NCI-H748 (cell line): ENCODE measurements at regions not wholly inside any gene's neighbourhood (a gene's known extent, or its start where the extent isn't known, plus 50 kb on each side); places are given as distances from the start of the nearest gene placed in this dataset.
A peak's percentile ranks its signal among the peaks of the same experiment; 100 is the strongest.

Source experiments
- DNase-seq: peaks from one replicate; lab custom pipeline; 2025; ENCODE audit not compliant: unreplicated experiment; lab: John Stamatoyannopoulos, UW

DNA sequence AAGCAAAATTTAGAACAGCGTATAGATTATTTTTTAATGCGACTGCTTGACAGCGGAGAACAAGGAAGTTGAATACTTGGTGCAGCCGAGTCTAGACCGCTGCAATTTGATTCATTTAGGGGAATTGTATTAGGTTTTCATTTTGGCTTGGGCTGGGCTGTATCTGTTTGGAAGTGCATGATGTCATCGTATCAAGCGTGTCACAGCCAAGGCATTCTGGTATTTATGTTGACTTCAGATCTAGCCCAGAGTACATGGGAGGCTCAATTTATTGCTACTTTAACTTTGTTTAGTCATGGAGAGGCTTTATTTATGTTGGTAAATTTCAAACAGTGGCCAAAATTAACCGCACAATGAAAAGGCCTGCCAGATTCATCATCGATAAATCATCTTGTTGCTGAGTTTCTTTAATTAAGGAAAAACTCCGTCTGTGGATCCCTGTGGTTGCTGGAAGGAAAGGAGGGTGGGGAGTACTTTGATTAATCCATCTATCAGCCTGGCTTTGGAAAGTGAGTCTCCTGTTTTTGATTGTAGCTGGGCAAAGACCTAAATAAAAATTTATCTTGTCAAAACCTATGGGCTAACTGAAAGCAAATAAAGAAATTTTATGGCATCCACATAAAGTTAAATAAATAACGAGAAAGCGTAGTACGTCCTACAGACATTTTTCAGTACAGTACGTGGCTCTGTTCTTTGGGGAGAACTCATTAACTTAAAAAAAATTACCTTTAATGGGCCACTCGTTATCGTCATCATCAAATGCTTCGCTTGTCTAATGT, 230.4 kb upstream of the SPRED2 start:
- DNase-seq, result no peak

DNA sequence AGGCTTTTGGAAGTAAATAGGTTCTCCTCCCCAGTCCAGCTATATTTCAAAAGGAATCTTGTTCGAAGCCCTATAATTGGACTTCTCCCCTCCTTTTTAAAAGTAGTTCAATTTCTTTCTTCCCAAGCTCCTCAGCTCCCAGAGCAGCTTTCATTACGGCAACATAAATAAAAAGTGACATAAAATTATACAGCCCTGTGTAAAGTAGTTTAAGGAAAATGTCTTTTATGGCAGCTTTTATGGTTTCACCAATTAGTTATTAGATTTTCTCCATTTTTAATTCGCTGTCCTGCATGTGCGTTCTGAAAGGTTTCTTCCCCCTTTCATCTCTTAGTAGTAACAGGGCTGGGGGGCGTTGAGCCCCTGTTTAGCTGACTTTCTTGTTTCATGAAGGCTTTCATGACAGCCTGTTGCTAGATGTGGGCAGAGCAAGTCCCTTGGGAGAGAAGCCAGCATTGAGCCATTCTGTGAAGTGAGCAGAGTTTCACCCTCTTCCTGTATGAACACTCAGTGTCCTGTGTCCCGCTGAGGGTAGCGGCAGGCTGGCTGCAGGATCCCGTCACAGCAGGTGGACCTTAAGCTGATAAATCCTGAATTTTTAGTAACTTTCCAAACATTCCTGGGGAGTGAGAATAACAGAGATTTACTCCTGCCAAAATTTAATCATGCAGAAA, 229.7 kb upstream of the SPRED2 start:
- no peak for DNase-seq

DNA sequence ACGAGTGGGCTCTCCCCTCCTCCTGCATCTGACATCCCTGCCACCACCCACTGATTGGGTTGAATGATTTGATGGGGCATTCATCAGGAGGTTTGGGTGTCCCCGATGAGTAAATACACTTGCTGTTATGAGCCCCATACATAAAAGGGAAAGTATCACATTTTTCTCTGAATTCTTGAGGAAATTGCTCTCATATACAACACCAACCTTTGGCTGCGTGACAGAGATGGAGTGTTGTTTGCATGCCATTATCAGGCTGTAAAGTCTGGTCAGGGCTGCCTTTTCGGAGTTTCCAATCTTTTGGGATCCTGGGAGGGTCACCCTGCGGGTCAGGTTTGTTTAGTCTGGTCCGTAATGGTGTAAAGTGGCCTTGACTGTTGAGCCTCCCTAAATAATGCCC, 227.9 kb upstream of the SPRED2 start:
- no peak for DNase-seq

DNA sequence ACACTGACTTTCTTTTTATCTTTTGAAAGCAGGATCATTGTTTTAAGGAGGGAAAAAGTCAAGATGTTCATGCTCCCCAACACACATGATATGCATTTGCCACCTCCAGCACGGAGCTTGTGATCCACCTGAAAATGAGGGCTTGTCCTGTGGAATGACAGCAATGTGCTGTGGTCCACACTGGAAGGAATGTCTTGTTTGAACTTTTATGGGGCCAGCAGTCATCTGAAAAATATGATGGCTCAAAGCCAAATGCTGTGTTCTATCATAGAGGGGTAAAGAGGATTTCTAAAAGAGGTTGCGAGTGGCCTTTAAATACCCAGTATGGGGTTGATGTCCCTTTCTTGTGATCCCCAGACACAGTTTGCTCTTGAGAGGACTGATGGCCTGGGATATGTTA, 226.5 kb upstream of the SPRED2 start:
- DNase-seq, result no peak

DNA sequence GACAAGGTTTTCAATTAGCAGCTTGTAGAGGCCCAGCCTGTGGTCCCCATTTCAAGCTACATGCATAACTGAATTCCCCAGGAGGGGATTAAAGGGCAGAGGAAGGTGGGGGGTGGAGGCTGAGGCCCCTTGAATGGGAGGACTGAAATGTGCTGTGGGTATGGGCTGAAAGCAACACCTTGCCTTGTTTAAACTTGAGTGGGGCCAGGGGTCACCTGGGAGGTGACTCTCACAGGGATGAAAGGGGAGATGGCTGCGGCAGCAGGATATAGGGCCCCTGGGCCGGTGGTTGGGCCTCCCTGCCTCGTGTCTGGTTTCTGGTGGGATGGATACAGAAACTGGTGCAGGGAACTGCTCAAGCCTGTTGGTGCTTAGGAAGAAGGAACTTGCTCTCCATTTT, 225.9 kb upstream of the SPRED2 start:
- DNase-seq, result no peak

DNA sequence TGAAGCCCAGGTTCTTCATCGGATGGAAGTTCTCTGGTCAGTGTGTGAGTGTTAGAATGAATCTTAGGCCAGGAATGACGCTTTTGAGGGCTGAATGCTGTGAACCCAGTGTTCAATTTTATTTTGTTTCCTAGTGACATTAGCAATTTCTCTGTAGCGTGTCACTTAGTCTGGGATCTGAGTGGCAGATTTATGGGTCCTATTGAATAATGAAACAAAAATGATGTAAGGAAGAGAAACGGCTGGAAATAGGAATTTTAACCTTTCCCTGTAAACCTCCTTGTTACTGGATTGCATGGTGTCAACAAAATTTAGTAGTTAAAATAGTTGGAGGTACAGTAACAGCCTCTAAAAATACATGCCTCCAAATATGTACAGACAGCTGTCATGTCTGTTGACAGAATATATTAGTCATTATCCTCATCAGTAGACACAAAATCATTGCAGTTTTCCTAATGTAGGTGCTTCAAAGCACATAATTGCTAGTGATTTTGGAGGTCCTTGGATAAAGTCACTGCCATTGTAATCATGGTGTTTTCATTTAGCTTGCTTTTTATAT, 223.8 kb upstream of the SPRED2 start:
- DNase-seq, result peak; percentile 24

DNA sequence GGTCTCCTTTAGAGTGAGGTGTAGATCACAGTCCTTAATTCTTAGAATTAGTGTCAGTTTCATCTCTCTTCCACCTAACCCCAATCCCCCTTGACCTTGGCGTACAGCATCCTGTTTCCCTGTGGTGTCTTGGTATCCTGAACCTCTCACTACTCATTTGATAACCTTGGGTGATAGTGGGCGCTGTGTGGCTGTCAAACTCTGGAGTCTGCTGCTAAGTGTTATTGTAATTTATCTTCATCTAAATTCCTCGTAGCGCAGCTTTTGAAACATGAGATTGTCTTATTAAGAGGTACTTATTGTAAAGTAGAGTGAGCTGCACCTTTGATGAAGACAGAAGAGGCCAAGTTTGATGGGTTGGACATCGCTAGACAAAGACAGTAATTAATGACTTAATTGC, 222.6 kb upstream of the SPRED2 start:
- peak; percentile 53 for DNase-seq

DNA sequence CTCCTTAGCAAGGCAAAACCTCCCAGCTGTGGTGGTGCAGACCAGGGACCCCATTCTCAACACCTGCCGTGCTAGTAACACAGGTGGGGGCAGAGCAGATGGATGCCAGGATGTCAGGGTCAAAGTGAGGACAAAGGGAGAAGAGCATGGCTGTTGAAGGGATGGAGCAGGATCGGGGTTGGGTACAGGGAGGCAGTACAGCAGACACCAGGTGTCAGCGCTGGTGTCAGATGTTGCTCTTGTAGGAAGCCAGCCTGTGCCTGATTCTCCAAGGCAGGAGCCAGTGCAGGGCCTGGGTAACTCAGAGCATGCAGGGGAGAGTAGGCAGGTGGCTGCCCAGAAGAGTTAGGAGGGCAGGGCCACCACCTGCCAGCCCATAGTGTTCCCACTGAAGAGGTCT, 222.1 kb upstream of the SPRED2 start:
- peak; percentile 25 for DNase-seq

DNA sequence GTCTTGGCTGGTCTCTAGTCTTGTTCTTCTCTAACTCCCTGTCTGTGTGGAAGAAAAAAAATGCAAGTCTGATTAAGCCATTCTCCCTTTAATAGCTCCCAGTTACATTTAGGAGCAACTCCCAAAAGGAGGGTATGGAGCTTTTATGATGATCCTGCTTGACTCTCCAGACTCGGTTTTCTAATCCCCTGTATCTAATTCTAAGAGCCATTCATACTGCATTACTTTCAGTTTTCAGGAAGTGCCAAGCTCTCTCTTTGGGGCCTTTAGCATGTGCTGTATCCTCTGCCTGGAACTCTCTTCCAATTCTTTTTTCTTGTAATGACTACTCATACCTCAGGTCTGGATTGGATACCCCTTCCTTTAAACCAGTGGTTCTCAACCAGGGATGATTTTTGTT, 219.7 kb upstream of the SPRED2 start:
- DNase-seq, result no peak

DNA sequence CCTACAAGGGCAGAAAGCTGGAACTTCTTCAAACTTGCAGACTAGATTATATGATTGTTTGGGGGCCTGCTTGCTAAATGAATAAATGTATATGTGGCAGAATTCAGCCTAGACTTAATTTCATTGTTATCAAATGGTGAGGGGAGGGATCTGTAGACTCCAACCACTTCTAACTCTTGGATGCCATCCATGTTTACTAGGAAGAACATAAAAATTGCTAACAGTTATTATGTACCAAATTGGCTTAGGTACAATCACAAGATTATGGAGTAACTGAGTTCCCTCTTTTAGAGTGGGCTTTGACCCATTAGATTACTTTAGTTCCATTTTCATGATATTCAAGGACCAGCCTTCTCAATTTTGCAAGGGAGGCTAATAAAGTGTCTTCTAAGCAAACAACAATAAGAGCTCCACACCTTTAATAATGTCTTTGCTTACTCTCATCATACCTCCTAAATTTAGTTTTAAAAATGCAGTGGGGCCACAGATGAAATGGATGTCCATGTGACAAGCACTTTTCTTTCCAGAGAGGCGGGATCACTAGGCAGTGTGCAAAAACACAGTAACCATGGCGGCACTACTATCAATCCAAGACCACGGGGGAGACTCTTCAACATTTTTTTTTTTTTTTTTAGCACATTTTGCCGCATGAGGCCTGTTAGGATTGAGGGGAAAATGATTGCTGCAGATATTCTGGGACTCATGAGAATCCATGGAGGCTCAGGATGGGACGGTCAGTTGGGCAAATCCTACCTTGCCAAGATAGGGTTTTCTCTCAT, 217.6 kb upstream of the SPRED2 start:
- DNase-seq, result peak; percentile 4

DNA sequence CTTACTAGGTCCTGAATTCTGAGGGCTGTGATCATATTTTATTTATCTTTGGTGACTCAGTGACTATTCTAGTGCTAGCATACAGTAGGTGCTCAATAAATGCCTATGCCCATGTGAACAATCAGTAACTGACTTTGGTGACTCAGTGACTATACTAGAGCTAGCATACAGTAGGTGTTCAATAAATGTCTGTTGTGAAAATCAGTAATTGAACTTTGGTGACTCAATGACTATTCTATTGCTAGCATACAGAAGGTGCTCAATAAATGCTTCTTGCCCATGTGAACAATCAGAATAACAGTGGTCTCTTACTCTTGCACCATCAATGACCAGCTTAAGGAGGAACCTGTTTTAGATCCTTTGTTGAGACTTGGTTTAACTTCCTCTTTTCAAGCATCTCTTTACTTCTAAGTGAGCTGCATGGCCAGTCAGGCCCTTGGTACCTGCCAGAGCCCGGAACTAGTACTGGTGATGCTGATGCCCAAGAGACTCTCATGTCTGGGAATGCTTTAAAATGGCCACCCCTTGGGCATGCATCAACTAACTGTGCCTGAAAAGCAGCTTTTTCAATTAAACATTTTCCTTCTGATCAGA, 214.9 kb upstream of the SPRED2 start:
- DNase-seq, result no peak

DNA sequence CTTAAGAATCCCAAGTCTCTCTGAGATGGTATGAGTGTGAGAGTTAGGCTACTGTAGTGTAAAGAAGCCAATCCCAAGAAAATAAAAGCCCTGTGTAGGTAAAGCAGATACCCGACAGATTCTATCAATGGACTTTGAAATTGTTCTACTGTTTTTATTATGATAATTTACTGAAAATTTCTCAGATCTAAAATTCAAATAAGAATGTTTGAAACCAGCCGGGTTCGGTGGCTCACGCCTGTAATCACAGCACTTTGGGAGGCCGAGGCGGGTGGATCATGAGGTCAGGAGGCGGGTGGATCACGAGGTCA, 208.3 kb upstream of the SPRED2 start:
- no peak for DNase-seq

DNA sequence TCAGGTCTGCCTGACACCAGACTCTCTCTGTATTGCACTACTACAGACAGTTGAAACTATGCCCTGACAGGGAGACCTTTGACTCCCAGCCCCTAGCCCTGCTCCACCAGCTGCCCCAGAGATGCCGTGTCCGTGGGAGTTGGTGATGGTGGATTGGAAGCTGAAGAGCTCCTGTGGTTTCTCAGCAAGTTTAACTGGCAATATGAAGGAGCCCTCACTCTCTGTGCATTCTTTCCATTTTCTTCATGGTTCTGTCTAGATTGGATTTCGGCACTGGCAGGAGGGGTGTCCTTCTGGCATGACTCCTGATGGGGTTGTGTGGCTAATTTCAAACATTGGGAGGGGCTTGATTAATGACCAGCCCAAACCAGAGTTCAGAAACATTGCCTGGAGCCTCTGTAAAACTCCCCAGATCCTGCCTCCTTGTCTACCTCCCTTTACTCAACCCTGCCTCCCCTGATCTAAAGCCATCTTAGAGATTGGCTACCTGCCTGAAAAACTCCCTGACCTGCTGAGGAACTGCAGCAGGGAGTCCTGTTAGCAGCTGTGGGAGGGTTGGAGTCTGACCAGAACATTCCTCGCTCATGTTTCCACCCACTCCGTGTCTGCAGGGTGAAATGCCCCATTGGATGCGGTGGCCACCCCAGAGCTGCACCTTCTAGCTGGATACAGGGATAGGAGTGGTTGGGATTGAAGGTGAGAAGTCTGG, 206.9 kb upstream of the SPRED2 start:
- DNase-seq, result no peak

DNA sequence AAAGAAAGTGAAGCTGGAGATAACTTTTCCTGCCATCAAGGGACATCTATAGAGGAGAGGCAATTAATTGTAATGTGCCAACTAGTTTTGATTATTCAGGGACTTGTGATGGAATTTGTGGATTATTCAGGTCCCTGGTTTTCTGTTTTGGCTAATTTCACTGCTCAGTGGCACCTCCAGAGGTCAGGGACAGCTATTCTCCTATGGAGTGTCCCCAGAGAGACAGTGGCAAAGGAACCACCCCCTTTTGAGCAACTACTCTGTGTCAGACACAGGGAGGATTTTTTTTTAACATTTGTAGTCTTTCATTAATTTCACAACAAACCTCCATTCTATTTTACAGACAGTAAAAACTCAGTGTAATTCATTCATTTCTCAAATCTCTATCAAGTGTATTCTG, 206.0 kb upstream of the SPRED2 start:
- DNase-seq, result no peak

DNA sequence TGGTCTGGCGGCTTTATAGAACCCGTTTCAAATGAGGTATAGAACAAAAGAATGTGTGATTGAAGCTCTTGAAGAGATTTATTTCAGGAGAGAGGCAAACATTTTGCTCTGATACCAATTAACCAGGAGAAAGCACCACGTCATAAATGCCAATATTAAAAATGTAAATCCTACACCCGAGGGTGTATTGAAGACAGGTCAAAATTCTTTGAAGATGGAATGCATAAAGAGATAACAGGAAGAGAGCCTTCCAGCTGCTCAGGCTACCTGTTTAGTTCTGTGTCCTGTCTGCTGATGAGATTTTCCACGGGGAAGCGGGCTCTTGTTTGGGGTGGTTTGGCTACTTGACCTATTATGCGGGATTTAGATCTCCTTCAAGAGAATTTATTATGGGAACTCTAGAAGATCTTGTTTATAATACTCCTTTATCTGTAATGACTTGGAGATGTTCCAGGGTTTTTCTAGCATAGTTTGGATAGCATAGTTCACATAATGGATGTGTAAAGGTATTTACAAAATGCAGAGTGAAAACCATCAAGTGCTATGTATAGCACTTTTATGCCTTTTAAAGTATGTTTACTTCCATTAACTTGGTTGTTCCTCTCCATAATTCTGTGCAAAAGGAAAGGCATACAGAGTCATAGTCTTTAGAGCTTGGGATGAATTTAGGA, 204.5 kb upstream of the SPRED2 start:
- DNase-seq, result no peak

DNA sequence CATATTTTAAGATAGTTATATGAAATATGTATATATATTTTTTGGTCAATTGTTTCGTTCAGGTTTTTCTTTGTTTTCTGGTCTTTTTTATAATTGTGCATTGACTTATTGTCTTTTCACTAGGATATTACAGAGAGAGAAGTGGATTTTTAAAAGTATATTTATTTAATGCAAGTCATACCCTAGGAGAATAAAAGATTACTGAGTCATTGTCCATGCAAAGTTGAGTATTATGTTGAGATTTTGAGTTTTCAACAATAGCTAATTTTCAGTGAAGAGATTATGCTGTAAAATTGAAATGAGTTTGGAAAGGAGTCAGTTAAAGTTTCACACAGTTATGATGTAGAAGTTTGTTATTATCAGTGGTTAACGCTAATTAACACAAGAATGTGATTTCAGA, 203.6 kb upstream of the SPRED2 start:
- no peak for DNase-seq

DNA sequence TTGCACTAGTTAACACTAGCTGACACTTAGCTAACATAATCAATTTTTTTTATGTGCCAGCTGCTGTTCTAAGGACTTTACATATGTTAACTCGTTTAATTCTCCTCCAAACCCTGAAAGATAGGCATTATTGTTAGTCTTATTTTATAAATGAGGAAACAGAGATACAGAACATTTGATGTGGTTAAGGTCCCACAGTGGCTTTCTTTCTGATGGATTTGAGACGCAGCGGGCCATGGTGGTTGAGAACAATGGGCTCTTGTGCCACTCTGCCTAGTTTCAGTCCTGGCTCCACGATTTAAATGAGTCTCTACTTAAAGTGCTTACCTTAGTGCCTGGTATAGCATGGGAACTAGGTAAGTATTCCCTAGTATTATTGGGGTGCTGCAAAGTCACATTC, 201.9 kb upstream of the SPRED2 start:
- DNase-seq, result no peak

DNA sequence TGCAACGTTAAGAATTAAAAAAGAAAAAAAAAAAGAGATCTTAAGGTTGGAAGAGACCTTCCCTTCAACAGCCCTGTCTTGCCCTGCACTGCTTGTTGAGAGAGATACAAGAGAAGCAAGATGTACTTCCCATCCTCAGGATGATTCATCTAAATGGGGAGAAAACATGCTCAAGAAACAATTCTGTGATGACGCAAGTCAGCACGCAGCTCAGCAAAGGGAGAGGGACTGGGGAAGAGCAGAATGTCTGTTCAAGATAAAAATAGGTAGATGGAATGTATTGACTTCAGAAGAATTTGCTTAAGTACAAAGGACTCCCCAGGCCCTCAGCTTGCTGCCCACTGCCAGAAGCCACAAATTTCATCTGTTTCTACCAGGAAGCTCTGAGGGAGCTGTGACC, 198.2 kb upstream of the SPRED2 start:
- no peak for DNase-seq

DNA sequence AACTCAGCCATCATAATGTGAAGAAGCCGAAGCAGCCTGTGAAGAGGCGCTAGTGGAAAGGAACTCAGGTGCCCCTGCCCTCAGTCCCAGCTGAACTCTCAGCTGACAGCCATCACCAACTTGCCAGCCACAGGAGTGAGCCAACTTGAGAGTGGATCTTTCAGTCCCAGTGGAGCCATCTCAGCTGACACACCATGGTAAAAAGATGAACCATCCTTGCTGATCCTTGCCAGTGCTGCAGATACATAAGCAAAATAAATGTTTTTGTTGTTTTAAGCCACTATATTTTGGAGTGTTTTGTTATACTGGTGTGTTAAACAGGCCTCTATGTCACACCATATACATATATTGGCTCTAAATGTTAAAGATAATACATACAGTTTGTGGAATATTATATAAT, 195.8 kb upstream of the SPRED2 start:
- DNase-seq, result no peak

DNA sequence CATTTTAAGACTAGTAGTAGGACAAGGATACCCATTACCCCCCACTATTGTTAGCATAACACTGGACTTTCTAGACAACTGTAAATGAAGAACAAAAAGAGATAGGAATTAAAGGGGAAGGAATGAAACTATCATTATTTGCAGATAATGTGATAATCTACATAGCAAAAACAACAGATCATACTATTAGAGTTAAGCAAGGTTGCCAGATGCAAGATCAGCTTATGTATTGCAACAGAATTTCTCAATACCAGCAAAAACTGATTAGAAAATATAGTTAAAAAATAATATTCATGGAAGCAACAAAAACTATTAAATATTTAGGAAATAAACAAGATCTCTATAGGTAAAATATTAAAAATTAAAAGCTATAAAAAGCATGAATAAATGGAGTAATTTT, 194.4 kb upstream of the SPRED2 start:
- no peak for DNase-seq
